PC-9 (cell line): ENCODE measurements at regions not wholly inside any gene's neighbourhood (a gene's known extent, or its start where the extent isn't known, plus 50 kb on each side); places are given as distances from the start of the nearest gene placed in this dataset.

Source experiments
- BruUV-seq: library from RNA; stranded (reverse); fragments of 400-500 nt; replicated peaks from 2 replicates; lab custom pipeline; 2021; lab: Mats Ljungman, UMichigan
- CTCF ChIA-PET: fragments of 300-600 bp; sonication (Branson Sonifier 250); formaldehyde crosslinking; loops from one replicate; lab custom pipeline; 2022; ENCODE audit warnings: antibody characterized with exemption; lab: Charles Lee
- POLR2A ChIA-PET: fragments of 300-600 bp; sonication (Branson Sonifier 250); formaldehyde crosslinking; loops from one replicate; lab custom pipeline; 2022; ENCODE audit warnings: antibody characterized with exemption; ENCODE audit not compliant: unreplicated experiment; lab: Charles Lee
- DNase-seq, 2 experiments: peaks; one replicate each; pipeline versions ENCODE4 v3.0.0 to v3.0.0-alpha.2; 2015 to 2022; ENCODE audit warnings: mixed read lengths in 1 of 2
- H2AFZ ChIP-seq: fragments of 200-600 bp; sonication (generic); 2 replicates; pipeline ENCODE4 v1.8.1; 2017; ENCODE audit warnings: antibody characterized with exemption
- H3F3A ChIP-seq: fragments of 200-600 bp; sonication (generic); 2 replicates; pipeline ENCODE4 v1.8.1; 2017; ENCODE audit warnings: antibody characterized with exemption, mild to moderate bottlenecking, low read depth; ENCODE audit not compliant: insufficient read depth
- H3K27ac ChIP-seq: fragments of 200-600 bp; sonication (generic); 2 replicates; pipeline ENCODE4 v1.6.1; 2016; ENCODE audit warnings: mixed run types
- H3K27me3 ChIP-seq: fragments of 200-600 bp; sonication (generic); 2 replicates; pipeline ENCODE4 v1.6.1; 2016; ENCODE audit warnings: low read depth, mixed run types; ENCODE audit not compliant: insufficient read depth
- H3K36me3 ChIP-seq: fragments of 200-600 bp; sonication (generic); 2 replicates; pipeline ENCODE4 v1.6.1; 2016; ENCODE audit warnings: low read depth, mixed run types
- H3K4me1 ChIP-seq: fragments of 200-600 bp; sonication (generic); replicated peaks from 2 replicates; pipeline ENCODE4 v1.6.1; 2016; ENCODE audit warnings: mixed run types; ENCODE audit not compliant: insufficient read depth
- H3K4me2 ChIP-seq: fragments of 200-600 bp; sonication (generic); 2 replicates; pipeline ENCODE4 v1.6.1; 2017; ENCODE audit warnings: mixed run types
- H3K4me3 ChIP-seq: fragments of 200-600 bp; sonication (generic); 2 replicates; pipeline ENCODE4 v1.6.1; 2016; ENCODE audit warnings: mixed run types
- H3K79me2 ChIP-seq: fragments of 200-600 bp; sonication (generic); 2 replicates; pipeline ENCODE4 v1.6.1; 2017; ENCODE audit warnings: low read depth, mixed run types
- H3K9me2 ChIP-seq: fragments of 200-600 bp; sonication (generic); 2 replicates; pipeline ENCODE4 v1.8.1; 2017; ENCODE audit warnings: mild to moderate bottlenecking; ENCODE audit not compliant: insufficient read depth
- H3K9me3 ChIP-seq: fragments of 200-600 bp; sonication (generic); 2 replicates; pipeline ENCODE4 v1.8.1; 2016; ENCODE audit warnings: low read depth; ENCODE audit not compliant: insufficient read depth
- H4K20me1 ChIP-seq: fragments of 200-600 bp; sonication (generic); 2 replicates; pipeline ENCODE4 v1.8.1; 2017; ENCODE audit not compliant: insufficient read depth
- CTCF ChIP-seq: fragments of 200-600 bp; sonication (generic); conservative IDR thresholded peaks from 2 replicates; pipeline ENCODE4 v1.6.1; 2017; ENCODE audit warnings: mixed run types, antibody characterized with exemption, mild to moderate bottlenecking, moderate library complexity
- EZH2 ChIP-seq: fragments of 200-600 bp; sonication (generic); IDR thresholded peaks from 2 replicates; pipeline ENCODE4 v1.8.0; 2017; ENCODE audit warnings: antibody characterized with exemption, low read depth
- intact Hi-C: fragments of 100-400 bp; cut with micrococcal nuclease; formaldehyde crosslinking; loops from one replicate; pipeline ENCODE4 v1.10.0; 2022; ENCODE audit not compliant: unreplicated experiment

- Histone ChIP-seq H3K9me2 (no peaks in the 10 kb centered on the region), H3K4me2 (no peak overlapping the region), H2AFZ (no peak overlapping the region), H3F3A (no peaks in the 10 kb centered on the region), H3K27ac (no peak overlapping the region), H3K9me3 (no peaks in the 10 kb centered on the region), H4K20me1 (no peaks in the 10 kb centered on the region; the same call in 1 of the 2 replicates), H3K4me3 (no peak overlapping the region), H3K27me3 (peaks cover 88% of the 10 kb centered on the region), H3K79me2 (no peaks in the 10 kb centered on the region), H3K4me1 (no peaks in the 10 kb centered on the region), H3K36me3 (no peaks in the 10 kb centered on the region)
- POLR2A ChIA-PET = no interaction called here
- intact Hi-C loops = no loop called here
- no TSS peak for BruUV-seq
- no peak for DNase-seq
- CTCF ChIA-PET = no interaction called here
- no peak for TF ChIP-seq EZH2
- no peak for TF ChIP-seq CTCF
Measured at GRCh38 chr22:49590381-49590780, 237.3 kb downstream of the BRD1 start.

GRCh38 chr22:49589811-49590210, 237.9 kb downstream of the BRD1 start:
- DNase-seq = no peak
- H3K79me2 ChIP-seq = no peaks in the 10 kb centered on the region
- no peaks in the 10 kb centered on the region; the same call in 1 of the 2 replicates for H4K20me1 ChIP-seq
- H2AFZ ChIP-seq = no peak overlapping the region
- no peak overlapping the region for H3K4me2 ChIP-seq
- ChIA-PET POLR2A (no interaction called here), CTCF (no interaction called here)
- no peaks in the 10 kb centered on the region for H3F3A ChIP-seq
- no peaks in the 10 kb centered on the region for H3K36me3 ChIP-seq
- no peaks in the 10 kb centered on the region for H3K4me1 ChIP-seq
- no peak overlapping the region for H3K27ac ChIP-seq
- H3K4me3 ChIP-seq = no peak overlapping the region
- no peaks in the 10 kb centered on the region for H3K9me3 ChIP-seq
- no TSS peak for BruUV-seq
- peaks cover 93% of the 10 kb centered on the region for H3K27me3 ChIP-seq
- no peak for TF ChIP-seq CTCF
- no peak for TF ChIP-seq EZH2
- H3K9me2 ChIP-seq = no peaks in the 10 kb centered on the region
- intact Hi-C loops = no loop called here

GRCh38 chr22:49589301-49589700, 238.4 kb downstream of the BRD1 start:
- no TSS peak for BruUV-seq
- H2AFZ ChIP-seq = no peak overlapping the region
- intact Hi-C loops = no loop called here
- no peaks in the 10 kb centered on the region for H3K79me2 ChIP-seq
- H3F3A ChIP-seq = no peaks in the 10 kb centered on the region
- no peak overlapping the region for H3K4me3 ChIP-seq
- no peak for TF ChIP-seq CTCF
- TF ChIP-seq EZH2 = no peak
- H3K36me3 ChIP-seq = no peaks in the 10 kb centered on the region
- CTCF ChIA-PET = no interaction called here
- no peaks in the 10 kb centered on the region for H3K4me1 ChIP-seq
- no peaks in the 10 kb centered on the region for H3K9me2 ChIP-seq
- no peaks in the 10 kb centered on the region; the same call in 1 of the 2 replicates for H4K20me1 ChIP-seq
- no peaks in the 10 kb centered on the region for H3K9me3 ChIP-seq
- DNase-seq = no peak
- H3K27me3 ChIP-seq = peaks cover 97% of the 10 kb centered on the region
- POLR2A ChIA-PET = no interaction called here
- no peak overlapping the region for H3K4me2 ChIP-seq
- H3K27ac ChIP-seq = no peak overlapping the region
